Adrenal gland (tissue), 9 donors: ENCODE measurements at regions not wholly inside any gene's neighbourhood (a gene's known extent, or its start where the extent isn't known, plus 50 kb on each side); places are given as distances from the start of the nearest gene placed in this dataset.
"Not testable (repeated sequence)": the region's sequence is repeated elsewhere in the genome, so short reads cannot be mapped to it uniquely, and the experiment has no call there.

Source experiments
- DNase-seq, 7 donors: peaks; one replicate each; pipeline ENCODE4 v3.0.0-alpha.2; 2019 to 2020
- H3K27ac ChIP-seq, 5 donors: fragments of 200-600 bp; sonication (generic) in 4 of 5; 1 replicate in 3 of 5; 2 replicates in 2 of 5; pipeline versions ENCODE4 v1.5.1 to v1.8.0; 2016 to 2020; ENCODE audit warnings: mild to moderate bottlenecking in 1 of 5
- H3K27me3 ChIP-seq: fragments of 200-600 bp; 2 replicates; pipeline ENCODE4 v1.8.0; 2021
- H3K36me3 ChIP-seq, 2 donors: fragments of 200-600 bp; replicated peaks in 1 of 2; 1 replicate in 1 of 2; 2 replicates in 1 of 2; pipeline versions ENCODE4 v1.5.1 to v1.8.0; 2018 to 2022
- H3K4me1 ChIP-seq, 2 donors: fragments of 200-600 bp; replicated peaks in 1 of 2; 1 replicate in 1 of 2; 2 replicates in 1 of 2; pipeline versions ENCODE4 v1.5.1 to v1.8.0; 2018 to 2021
- H3K4me3 ChIP-seq, 4 donors: fragments of 200-600 bp; sonication (generic) in 3 of 4; one replicate each; pipeline ENCODE4 v1.5.1; 2016 to 2018
- H3K9me3 ChIP-seq, 3 donors: fragments of 200-600 bp; sonication (generic) in 1 of 3; replicated peaks in 1 of 3; 1 replicate in 2 of 3; 2 replicates in 1 of 3; pipeline versions ENCODE4 v1.5.1 to v1.8.0; 2016 to 2021
- CTCF ChIP-seq, 6 experiments: fragments of 450-650 bp in 4 of 6; fragments of 200-600 bp in 2 of 6; sonication (generic) in 1 of 6; IDR thresholded peaks; 1 replicate in 5 of 6; 2 replicates in 1 of 6; pipeline versions ENCODE4 v1.5.1 to v1.8.0; 2016 to 2021; ENCODE audit warnings: antibody characterized with exemption in 6 of 6, mild to moderate bottlenecking in 2 of 6, moderate library complexity in 1 of 6
- POLR2A ChIP-seq, 2 donors: fragments of 450-650 bp; IDR thresholded peaks; one replicate each; pipeline ENCODE4 v1.6.1; 2017; ENCODE audit warnings: antibody characterized with exemption in 2 of 2, mild to moderate bottlenecking in 2 of 2, moderate library complexity in 1 of 2
- WGBS, 4 donors: extraction: QIAGEN DNeasy Blood & Tissue Kit in 2 of 4; methylation state at CpG; one replicate each; pipeline versions ENCODE4 v1.1.5 to v1.1.7; 2013 to 2017; 5-methylcytosine and 5-hydroxymethylcytosine counted together
- intact Hi-C, 2 donors: fragments of 100-400 bp; cut with DNase I; formaldehyde crosslinking; loops; one replicate each; pipeline versions ENCODE4 v1.14.1 to v1.15.0; 2022 to 2023
- donor health status: healthy with polysubstance abuse.
- donor health status: Bipolar disorder and iron deficiency.
- donor health status: DM: yes; HTN: yes; CAD: no.
- donor health status: DM: no; HTN: no; CAD: no.
- donor health status: DM: no; HTN: no; CAD: no.

GRCh38 chr2:66192888-66193287 is 242.0 kb upstream of the MEIS1 start:
- no peaks in the 10 kb centered on the region for H3K4me1 ChIP-seq
- WGBS, 4 donors: 57 to 87% (median 73%) methylated on average over 2 of the region's 2 CpGs
- intact Hi-C loops: no loop called here
- no peak for DNase-seq
- no peaks in the 10 kb centered on the region for H3K36me3 ChIP-seq
- H3K4me3 ChIP-seq: no peak overlapping the region
- TF ChIP-seq CTCF (IDR thresholded peaks at IDR 0.05): no peak
- no peak for TF ChIP-seq POLR2A (IDR thresholded peaks at IDR 0.05)
- H3K27me3 ChIP-seq: no peaks in the 10 kb centered on the region
- no peak overlapping the region for H3K27ac ChIP-seq
- no peaks in the 10 kb centered on the region for H3K9me3 ChIP-seq

DNA sequence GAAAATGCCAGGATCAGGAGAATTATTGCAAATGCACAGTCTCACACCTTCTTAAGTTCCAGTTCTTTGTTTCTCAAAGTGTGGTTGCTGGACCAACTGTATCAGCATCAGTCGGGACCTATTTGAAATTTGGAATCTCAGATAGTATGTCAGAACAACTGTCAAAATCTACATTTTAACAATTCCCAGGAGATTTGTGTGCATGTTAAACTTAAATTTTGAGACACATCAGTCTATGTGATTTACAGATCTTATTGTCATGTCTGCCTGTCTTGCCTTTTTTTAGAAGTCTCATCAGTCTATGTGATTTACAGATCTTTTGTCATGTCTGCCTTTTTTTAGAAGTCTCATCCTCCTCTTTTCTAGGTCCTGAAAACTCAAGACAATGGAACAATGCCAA is 243.6 kb upstream of the MEIS1 start:
- WGBS, 4 donors: 70 to 100% (median 79%) methylated on average over 1 of the region's 1 CpG

DNA sequence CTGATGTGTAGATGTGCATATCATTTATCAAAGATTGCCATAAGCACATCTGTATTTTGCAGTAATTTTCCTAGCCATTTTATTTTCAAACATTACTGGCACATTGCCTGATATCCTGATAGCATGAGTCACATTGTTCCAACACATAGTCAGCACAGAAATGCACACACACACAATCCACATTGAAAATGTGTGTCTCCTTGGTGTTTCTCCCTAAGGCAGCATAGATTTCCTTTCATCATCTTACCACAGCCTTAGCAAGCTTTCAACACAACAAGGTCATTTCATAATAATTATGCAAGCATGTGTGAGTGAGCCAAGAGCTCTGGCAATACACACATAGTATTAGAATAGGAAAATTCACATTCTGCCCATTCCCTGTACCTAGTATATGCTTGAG is 245.4 kb upstream of the MEIS1 start:
- TF ChIP-seq POLR2A (IDR thresholded peaks at IDR 0.05) (no peak), CTCF (IDR thresholded peaks at IDR 0.05) (no peak)
- Histone ChIP-seq H3K4me1 (no peaks in the 10 kb centered on the region), H3K36me3 (no peaks in the 10 kb centered on the region), H3K9me3 (no peaks in the 10 kb centered on the region), H3K27ac (no peak overlapping the region), H3K27me3 (no peaks in the 10 kb centered on the region), H3K4me3 (no peak overlapping the region)
- intact Hi-C loops: no loop called here
- DNase-seq: peak in 5 of 7 donors; percentile 14 to 56 (median 26)

More for the DNA sequence above, 243.6 kb upstream of the MEIS1 start:
- Histone ChIP-seq H3K36me3 (no peaks in the 10 kb centered on the region), H3K4me1 (no peaks in the 10 kb centered on the region), H3K4me3 (no peak overlapping the region), H3K27ac (no peak overlapping the region), H3K27me3 (no peaks in the 10 kb centered on the region), H3K9me3 (no peaks in the 10 kb centered on the region)
- intact Hi-C loops: no loop called here
- DNase-seq: no peak
- TF ChIP-seq POLR2A (IDR thresholded peaks at IDR 0.05) (no peak), CTCF (IDR thresholded peaks at IDR 0.05) (no peak)

DNA sequence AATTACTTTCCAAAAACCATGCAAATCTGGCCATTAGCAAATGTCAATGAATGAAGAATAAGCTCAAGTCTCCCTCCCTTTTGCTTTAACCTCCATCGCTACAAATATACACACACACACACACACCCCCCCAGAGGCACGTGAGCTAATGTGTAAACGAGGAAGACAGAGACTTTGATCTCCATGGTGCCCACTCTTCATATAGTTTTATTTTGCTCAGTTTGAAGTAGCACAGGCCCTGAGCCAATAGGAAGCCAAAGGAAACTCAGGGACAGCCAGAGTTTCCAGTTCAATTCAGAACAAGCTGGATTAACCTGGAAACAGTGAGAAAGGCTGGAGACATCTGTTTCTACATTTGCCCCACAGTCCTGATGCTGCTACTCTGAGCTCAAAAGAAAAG is 248.4 kb upstream of the MEIS1 start:
- Histone ChIP-seq H3K27me3 (no peaks in the 10 kb centered on the region), H3K4me3 (no peak overlapping the region), H3K27ac (no peak overlapping the region), H3K36me3 (no peaks in the 10 kb centered on the region), H3K4me1 (no peaks in the 10 kb centered on the region), H3K9me3 (no peaks in the 10 kb centered on the region)
- intact Hi-C loops: no loop called here
- TF ChIP-seq POLR2A (IDR thresholded peaks at IDR 0.05): no peak
- 77 to 90% (median 86%) methylated on average over 3 of the region's 3 CpGs for WGBS, 4 donors
- no peak for DNase-seq

GRCh38 chr2:66185497-66186054 is 249.3 kb upstream of the MEIS1 start:
- no peaks in the 10 kb centered on the region for H3K36me3 ChIP-seq
- TF ChIP-seq POLR2A (IDR thresholded peaks at IDR 0.05) (no peak), CTCF (IDR thresholded peaks at IDR 0.05) (no peak)
- WGBS, 4 donors: 91 to 95% (median 92%) methylated on average over 11 of the region's 11 CpGs
- H3K4me1 ChIP-seq: no peaks in the 10 kb centered on the region
- no peak overlapping the region for H3K27ac ChIP-seq
- intact Hi-C loops: no loop called here
- no peaks in the 10 kb centered on the region for H3K9me3 ChIP-seq
- H3K27me3 ChIP-seq: no peaks in the 10 kb centered on the region
- no peak overlapping the region for H3K4me3 ChIP-seq
- DNase-seq: no peak

DNA sequence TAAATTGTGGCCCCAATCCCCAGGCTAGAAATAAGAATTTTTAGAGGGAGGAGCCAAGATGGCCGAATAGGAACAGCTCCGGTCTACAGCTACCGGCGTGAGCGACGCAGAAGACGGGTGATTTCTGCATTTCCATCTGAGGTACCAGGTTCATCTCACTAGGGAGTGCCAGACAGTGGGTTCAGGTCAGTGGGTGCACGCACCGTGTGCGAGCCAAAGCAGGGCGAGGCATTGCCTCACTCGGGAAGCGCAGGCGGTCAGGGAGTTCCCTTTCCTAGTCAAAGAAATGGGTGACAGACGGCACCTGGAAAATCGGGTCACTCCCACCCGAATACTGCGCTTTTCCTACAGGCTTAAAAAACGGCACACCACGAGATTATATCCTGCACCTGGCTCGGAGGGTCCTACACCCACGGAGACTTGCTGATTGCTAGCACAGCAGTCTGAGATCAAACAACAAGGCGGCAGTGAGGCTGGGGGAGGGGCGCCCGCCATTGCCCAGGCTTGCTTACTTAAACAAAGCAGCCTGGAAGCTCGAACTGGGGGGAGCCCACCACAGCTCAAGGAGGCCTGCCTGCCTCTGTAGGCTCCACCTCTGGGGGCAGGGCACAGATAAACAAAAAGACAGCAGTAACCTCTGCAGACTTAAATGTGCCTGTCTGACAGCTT is 257.7 kb upstream of the MEIS1 start:
- DNase-seq, H3K27ac ChIP-seq: not testable (repeated sequence)
- 85 to 93% (median 91%) methylated on average over 15 to 26 of the region's 26 CpGs for WGBS, 4 donors

More for the DNA sequence above, 257.7 kb upstream of the MEIS1 start:
- H3K9me3 ChIP-seq, H3K4me1 ChIP-seq, H3K36me3 ChIP-seq, H3K27me3 ChIP-seq, H3K4me3 ChIP-seq, intact Hi-C loops: not testable (repeated sequence)
